Loucy (cell line): ENCODE measurements at regions not wholly inside any gene's neighbourhood (a gene's known extent, or its start where the extent isn't known, plus 50 kb on each side); places are given as distances from the start of the nearest gene placed in this dataset.
"Not testable (repeated sequence)": the region's sequence is repeated elsewhere in the genome, so short reads cannot be mapped to it uniquely, and the experiment has no call there.

Experiments used
- H2AFZ ChIP-seq: fragments of 200-600 bp; sonication (generic); 2 replicates; pipeline ENCODE4 v1.6.0; 2016; ENCODE audit warnings: antibody characterized with exemption, mild to moderate bottlenecking, low read length, moderate library complexity
- H3F3A ChIP-seq: fragments of 200-600 bp; 2 replicates; pipeline ENCODE4 v1.6.0; 2016; ENCODE audit warnings: antibody characterized with exemption, low read depth, mild to moderate bottlenecking
- H3K27me3 ChIP-seq: fragments of 200-600 bp; sonication (generic); 2 replicates; pipeline ENCODE4 v1.6.1; 2014; ENCODE audit warnings: low read length, mild to moderate bottlenecking; ENCODE audit not compliant: insufficient read depth, poor library complexity, severe bottlenecking
- H3K36me3 ChIP-seq: fragments of 200-600 bp; sonication (generic); 2 replicates; pipeline ENCODE4 v1.6.1; 2016; ENCODE audit warnings: low read length; ENCODE audit not compliant: insufficient read depth
- H3K4me1 ChIP-seq: fragments of 200-600 bp; sonication (generic); 2 replicates; pipeline ENCODE4 v1.5.1; 2014; ENCODE audit warnings: low read length, mild to moderate bottlenecking; ENCODE audit not compliant: insufficient read depth, poor library complexity, severe bottlenecking
- H3K4me2 ChIP-seq: fragments of 200-600 bp; sonication (generic); 2 replicates; pipeline ENCODE4 v1.6.0; 2014; ENCODE audit warnings: antibody characterized with exemption, low read length, low read depth, mild to moderate bottlenecking; ENCODE audit not compliant: poor library complexity, severe bottlenecking
- H3K4me3 ChIP-seq: fragments of 200-600 bp; sonication (generic); 2 replicates; pipeline ENCODE4 v1.5.1; 2014; ENCODE audit warnings: low read length, mild to moderate bottlenecking, mixed read lengths; ENCODE audit not compliant: poor library complexity, severe bottlenecking
- H3K79me2 ChIP-seq: fragments of 200-600 bp; sonication (generic); 2 replicates; pipeline ENCODE4 v1.6.1; 2014; ENCODE audit warnings: low read length; ENCODE audit not compliant: insufficient read depth
- H3K9ac ChIP-seq: fragments of 200-600 bp; sonication (generic); 2 replicates; pipeline ENCODE4 v1.6.0; 2014; ENCODE audit warnings: mild to moderate bottlenecking, low read depth, low read length, moderate library complexity; ENCODE audit not compliant: poor library complexity, severe bottlenecking
- H3K9me2 ChIP-seq: fragments of 200-600 bp; sonication (generic); replicated peaks from 2 replicates; pipeline ENCODE4 v1.6.1; 2016; ENCODE audit warnings: low read depth, low read length, mixed read lengths
- H3K9me3 ChIP-seq: fragments of 200-600 bp; sonication (generic); 2 replicates; pipeline ENCODE4 v1.6.1; 2014; ENCODE audit warnings: mild to moderate bottlenecking, antibody characterized with exemption, low read length, low read depth; ENCODE audit not compliant: insufficient read depth
- H4K20me1 ChIP-seq: fragments of 200-600 bp; sonication (generic); 2 replicates; pipeline ENCODE4 v1.6.0; 2014; ENCODE audit warnings: antibody characterized with exemption, low read length, mild to moderate bottlenecking; ENCODE audit not compliant: insufficient read depth, poor library complexity, severe bottlenecking
- CTCF ChIP-seq: fragments of 200-600 bp; sonication (generic); conservative IDR thresholded peaks from 2 replicates; pipeline ENCODE4 v1.5.1; 2014; ENCODE audit warnings: mild to moderate bottlenecking, antibody characterized with exemption, low read length
- EZH2phosphoT487 ChIP-seq: fragments of 200-600 bp; IDR thresholded peaks from 2 replicates; pipeline ENCODE4 v1.6.1; 2018; ENCODE audit warnings: antibody characterized with exemption, mild to moderate bottlenecking, moderate library complexity, borderline replicate concordance

- Histone ChIP-seq H3K9ac (no peak overlapping the region), H3K4me3 (no peak overlapping the region), H3K4me2 (no peak overlapping the region)
Observed at GRCh38 chr6:142647449-142648035, 297.4 kb downstream of the HIVEP2 start.

GRCh38 chr6:142648036-142648451, 296.9 kb downstream of the HIVEP2 start:
- Histone ChIP-seq H3K9me2 (no peaks in the 10 kb centered on the region), H3K4me2 (no peak overlapping the region), H3K27me3 (no peaks in the 10 kb centered on the region), H3K36me3 (no peaks in the 10 kb centered on the region), H3K79me2 (no peaks in the 10 kb centered on the region), H3K9ac (no peak overlapping the region), H4K20me1 (no peaks in the 10 kb centered on the region), H3F3A (no peaks in the 10 kb centered on the region), H3K4me3 (no peak overlapping the region), H2AFZ (no peak overlapping the region), H3K4me1 (no peaks in the 10 kb centered on the region), H3K9me3 (no peaks in the 10 kb centered on the region)
- TF ChIP-seq CTCF (no peak), EZH2phosphoT487 (no peak)

More at GRCh38 chr6:142647449-142648035, 297.4 kb downstream of the HIVEP2 start:
- no peak overlapping the region for H2AFZ ChIP-seq
- no peaks in the 10 kb centered on the region for H4K20me1 ChIP-seq
- no peaks in the 10 kb centered on the region for H3K9me2 ChIP-seq
- H3K36me3 ChIP-seq = no peaks in the 10 kb centered on the region
- TF ChIP-seq EZH2phosphoT487 (no peak), CTCF (no peak)
- no peaks in the 10 kb centered on the region for H3F3A ChIP-seq
- no peaks in the 10 kb centered on the region for H3K79me2 ChIP-seq
- H3K9me3 ChIP-seq = no peaks in the 10 kb centered on the region
- no peaks in the 10 kb centered on the region for H3K4me1 ChIP-seq
- H3K27me3 ChIP-seq = no peaks in the 10 kb centered on the region

GRCh38 chr6:142648526-142648925, 296.4 kb downstream of the HIVEP2 start:
- H3K9me3 ChIP-seq = no peaks in the 10 kb centered on the region
- H4K20me1 ChIP-seq = no peaks in the 10 kb centered on the region
- H3K4me2 ChIP-seq = no peak overlapping the region
- H3K4me3 ChIP-seq = no peak overlapping the region
- no peaks in the 10 kb centered on the region for H3K9me2 ChIP-seq
- no peaks in the 10 kb centered on the region for H3F3A ChIP-seq
- TF ChIP-seq EZH2phosphoT487 = no peak
- no peak for TF ChIP-seq CTCF
- no peak overlapping the region for H2AFZ ChIP-seq
- no peaks in the 10 kb centered on the region for H3K4me1 ChIP-seq
- no peaks in the 10 kb centered on the region for H3K27me3 ChIP-seq
- H3K36me3 ChIP-seq = no peaks in the 10 kb centered on the region
- no peaks in the 10 kb centered on the region for H3K79me2 ChIP-seq
- no peak overlapping the region for H3K9ac ChIP-seq

- H3K4me3 ChIP-seq, H3K9me2 ChIP-seq, H3F3A ChIP-seq, H3K36me3 ChIP-seq, H3K4me1 ChIP-seq, H3K4me2 ChIP-seq, H3K9ac ChIP-seq, H2AFZ ChIP-seq, H3K9me3 ChIP-seq, H3K27me3 ChIP-seq, H3K79me2 ChIP-seq, H4K20me1 ChIP-seq: not testable (repeated sequence)
Observed at GRCh38 chr6:142649438-142650234, 295.3 kb downstream of the HIVEP2 start.
